Fibroblast of lung (primary cell): ENCODE measurements at regions not wholly inside any gene's neighbourhood (a gene's known extent, or its start where the extent isn't known, plus 50 kb on each side); places are given as distances from the start of the nearest gene placed in this dataset.

Source experiments
- DNase-seq, 2 donors: peaks; one replicate each; pipeline versions ENCODE4 v3.0.0 to v3.0.0-alpha.2; 2010; ENCODE audit warnings: low read depth in 2 of 2
- H2AFZ ChIP-seq: 2 replicates; pipeline ENCODE4 v1.5.1; 2012; ENCODE audit warnings: low read length, control low read depth, inconsistent platforms
- H3K27ac ChIP-seq: 2 replicates; pipeline ENCODE4 v1.5.1; 2011; ENCODE audit warnings: low read length, control low read depth; ENCODE audit not compliant: insufficient read depth
- H3K27me3 ChIP-seq: 2 replicates; pipeline ENCODE4 v1.5.1; 2011; ENCODE audit warnings: mild to moderate bottlenecking, low read length; ENCODE audit not compliant: control insufficient read depth, insufficient read depth
- H3K36me3 ChIP-seq: 2 replicates; pipeline ENCODE4 v1.5.1; 2011; ENCODE audit warnings: low read length; ENCODE audit not compliant: control insufficient read depth, insufficient read depth
- H3K4me1 ChIP-seq: 2 replicates; pipeline ENCODE4 v1.5.1; 2011; ENCODE audit warnings: low read length; ENCODE audit not compliant: control insufficient read depth, insufficient read depth; ENCODE audit errors: extremely low read depth
- H3K4me2 ChIP-seq: 2 replicates; pipeline ENCODE4 v1.5.1; 2011; ENCODE audit warnings: low read length, control low read depth; ENCODE audit not compliant: insufficient read depth; ENCODE audit errors: extremely low read depth
- H3K4me3 ChIP-seq, 4 experiments: fragments of 200-600 bp in 1 of 4; sonication (generic) in 1 of 4; replicated peaks in 1 of 4; 2 replicates each; pipeline ENCODE4 v1.5.1; 2011 to 2016; ENCODE audit warnings: low read length in 4 of 4, low read depth in 3 of 4, mild to moderate bottlenecking in 3 of 4, control low read depth in 2 of 4, inconsistent platforms in 1 of 4, mixed read lengths in 1 of 4; ENCODE audit not compliant: insufficient read depth in 1 of 4; ENCODE audit errors: control extremely low read depth in 1 of 4
- H3K79me2 ChIP-seq: 2 replicates; pipeline ENCODE4 v1.5.1; 2012; ENCODE audit warnings: mild to moderate bottlenecking, low read length, inconsistent platforms; ENCODE audit not compliant: control insufficient read depth, insufficient read depth
- H3K9ac ChIP-seq: 2 replicates; pipeline ENCODE4 v1.5.1; 2011; ENCODE audit warnings: mild to moderate bottlenecking, low read length, control low read depth; ENCODE audit not compliant: insufficient read depth
- H3K9me3 ChIP-seq: 2 replicates; pipeline ENCODE4 v1.5.1; 2012; ENCODE audit warnings: low read depth, low read length; ENCODE audit not compliant: control insufficient read depth, insufficient read depth
- H4K20me1 ChIP-seq: 2 replicates; pipeline ENCODE4 v1.5.1; 2011; ENCODE audit warnings: low read length; ENCODE audit not compliant: control insufficient read depth, insufficient read depth; ENCODE audit errors: extremely low read depth
- CTCF ChIP-seq, 2 donors: IDR thresholded peaks in 1 of 2; conservative IDR thresholded peaks in 1 of 2; 1 replicate in 1 of 2; 2 replicates in 1 of 2; pipeline ENCODE4 v1.5.1; 2011 to 2012; ENCODE audit warnings: low read length in 2 of 2, control low read depth in 1 of 2, inconsistent platforms in 1 of 2, low read depth in 1 of 2, mild to moderate bottlenecking in 1 of 2
- EZH2 ChIP-seq: IDR thresholded peaks from 2 replicates; pipeline ENCODE4 v1.5.1; 2012; ENCODE audit warnings: low read length, control low read depth, mild to moderate bottlenecking; ENCODE audit errors: missing control alignments

- no peak overlapping the region for H3K4me2 ChIP-seq
- no peak overlapping the region for H2AFZ ChIP-seq
- no peak overlapping the region for H3K9ac ChIP-seq
- no peaks in the 10 kb centered on the region for H3K27me3 ChIP-seq
- no peaks in the 10 kb centered on the region for H3K4me1 ChIP-seq
- TF ChIP-seq EZH2 = no peak
- TF ChIP-seq CTCF (conservative IDR thresholded peaks at IDR 0.05 in 1 of 2, IDR thresholded peaks at IDR 0.05 in 1 of 2; ENCODE audit: low read depth in 1 of 2, low read length in 2 of 2) = no peak
- no peaks in the 10 kb centered on the region for H3K9me3 ChIP-seq
- H3K36me3 ChIP-seq = no peaks in the 10 kb centered on the region
- no peak overlapping the region for H3K27ac ChIP-seq
- no peaks in the 10 kb centered on the region for H4K20me1 ChIP-seq
- no peak for DNase-seq
- H3K79me2 ChIP-seq = no peaks in the 10 kb centered on the region
- H3K4me3 ChIP-seq = no peak overlapping the region
These were observed 141.7 kb upstream of the CHORDC1 start for GRCh38 chr11:90364527-90364926.

- no peak for DNase-seq
- Histone ChIP-seq H3K4me2 (no peak overlapping the region), H3K4me1 (no peaks in the 10 kb centered on the region), H3K4me3 (no peak overlapping the region), H3K79me2 (no peaks in the 10 kb centered on the region), H3K27ac (no peak overlapping the region), H3K27me3 (no peaks in the 10 kb centered on the region), H3K9me3 (no peaks in the 10 kb centered on the region), H3K9ac (no peak overlapping the region), H3K36me3 (no peaks in the 10 kb centered on the region), H4K20me1 (no peaks in the 10 kb centered on the region), H2AFZ (no peak overlapping the region)
- TF ChIP-seq CTCF (conservative IDR thresholded peaks at IDR 0.05 in 1 of 2, IDR thresholded peaks at IDR 0.05 in 1 of 2; ENCODE audit: low read depth in 1 of 2, low read length in 2 of 2) (no peak), EZH2 (no peak)
These were observed 140.9 kb upstream of the CHORDC1 start for GRCh38 chr11:90363739-90364138.

GRCh38 chr11:90355200-90355599 is 132.4 kb upstream of the CHORDC1 start:
- H3K4me3 ChIP-seq = no peak overlapping the region
- H3K9ac ChIP-seq = no peak overlapping the region
- H3K4me2 ChIP-seq = no peak overlapping the region
- no peaks in the 10 kb centered on the region for H3K36me3 ChIP-seq
- no peak for DNase-seq
- H3K79me2 ChIP-seq = no peaks in the 10 kb centered on the region
- H3K27ac ChIP-seq = no peak overlapping the region
- no peaks in the 10 kb centered on the region for H3K27me3 ChIP-seq
- TF ChIP-seq CTCF (conservative IDR thresholded peaks at IDR 0.05 in 1 of 2, IDR thresholded peaks at IDR 0.05 in 1 of 2; ENCODE audit: low read depth in 1 of 2, low read length in 2 of 2) = no peak
- TF ChIP-seq EZH2 = no peak
- no peaks in the 10 kb centered on the region for H3K9me3 ChIP-seq
- H4K20me1 ChIP-seq = no peaks in the 10 kb centered on the region
- no peaks in the 10 kb centered on the region for H3K4me1 ChIP-seq
- no peak overlapping the region for H2AFZ ChIP-seq
